ENCODE measurements at regions not wholly inside any gene's neighbourhood (a gene's known extent, or its start where the extent isn't known, plus 50 kb on each side); places are given as distances from the start of the nearest gene placed in this dataset.

DNA sequence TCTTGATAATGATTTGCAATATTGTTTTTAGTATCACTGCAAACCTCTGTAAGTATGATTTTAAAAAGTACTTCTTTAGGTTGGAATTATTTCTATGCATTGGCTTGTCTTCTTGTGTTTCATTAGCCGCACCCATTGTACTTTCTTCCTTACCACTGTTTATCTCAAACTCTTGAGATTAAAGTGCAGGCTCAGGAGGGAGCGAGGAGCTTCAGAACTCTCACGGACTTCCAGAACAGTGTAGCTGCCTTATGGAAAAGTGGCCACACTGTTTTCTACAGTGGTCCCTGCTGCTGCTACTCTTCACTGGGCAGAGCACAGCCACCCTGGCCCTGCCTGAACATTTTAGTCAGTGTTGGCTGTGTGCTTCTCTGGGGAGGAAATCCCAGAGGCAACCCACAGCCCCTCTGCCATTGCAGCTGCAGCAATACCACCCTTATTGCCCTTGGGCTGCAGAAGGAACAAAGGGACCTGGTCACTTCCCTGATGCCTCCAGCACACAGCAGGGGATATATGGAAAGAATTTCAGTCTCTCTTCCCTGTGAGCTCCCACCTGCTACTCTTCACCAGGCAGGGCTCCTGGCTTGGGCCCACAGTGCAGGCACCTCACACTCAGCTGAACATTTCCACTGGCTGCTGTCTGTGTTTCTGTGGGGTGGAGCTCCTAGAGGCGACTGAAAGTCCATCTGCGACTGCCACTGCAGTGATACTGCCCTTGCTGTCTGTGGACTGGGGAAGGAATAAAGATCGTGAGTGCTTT lies 91.7 kb upstream of the MAP3K4 start:
- DNase-seq: no peak

DNA sequence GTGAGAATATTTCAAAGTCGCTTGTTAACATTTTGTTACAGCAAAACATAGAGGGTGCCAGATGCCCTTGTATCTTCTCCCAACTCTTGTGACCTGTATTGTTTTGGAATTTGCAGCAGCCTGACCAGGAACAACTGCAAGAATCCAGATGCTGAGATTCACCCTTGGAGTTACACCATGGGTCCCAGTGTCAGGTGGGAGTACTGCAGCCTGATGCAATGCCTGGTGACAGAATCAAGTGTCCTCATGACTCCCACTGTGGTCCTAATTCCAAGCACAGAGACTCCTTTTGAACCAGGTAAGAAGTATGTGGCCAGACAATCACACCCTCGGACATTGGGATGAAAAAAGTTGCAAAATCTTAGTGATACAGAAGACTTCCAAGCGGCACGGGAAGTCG lies 79.6 kb upstream of the MAP3K4 start:
- no peak for DNase-seq

DNA sequence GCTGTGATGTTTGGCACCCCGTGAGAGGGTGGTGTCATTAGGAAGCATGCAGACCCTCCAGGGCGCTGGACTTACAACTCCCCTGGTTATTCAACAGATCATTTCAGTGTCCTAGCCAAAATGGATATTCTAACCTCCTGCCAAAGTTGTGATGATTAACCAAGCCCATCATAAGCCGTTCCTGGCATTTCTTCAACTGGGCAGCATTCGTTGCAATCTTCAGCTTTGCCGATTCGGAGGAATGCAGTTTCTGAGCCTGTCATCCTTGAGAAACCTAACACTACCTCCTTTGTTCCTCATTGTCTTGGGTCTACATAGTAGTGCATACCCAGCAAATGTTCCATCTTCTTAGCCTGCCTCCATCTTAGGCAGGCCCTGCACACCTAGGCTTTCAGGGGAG lies 79.2 kb upstream of the MAP3K4 start:
- DNase-seq: no peak

DNA sequence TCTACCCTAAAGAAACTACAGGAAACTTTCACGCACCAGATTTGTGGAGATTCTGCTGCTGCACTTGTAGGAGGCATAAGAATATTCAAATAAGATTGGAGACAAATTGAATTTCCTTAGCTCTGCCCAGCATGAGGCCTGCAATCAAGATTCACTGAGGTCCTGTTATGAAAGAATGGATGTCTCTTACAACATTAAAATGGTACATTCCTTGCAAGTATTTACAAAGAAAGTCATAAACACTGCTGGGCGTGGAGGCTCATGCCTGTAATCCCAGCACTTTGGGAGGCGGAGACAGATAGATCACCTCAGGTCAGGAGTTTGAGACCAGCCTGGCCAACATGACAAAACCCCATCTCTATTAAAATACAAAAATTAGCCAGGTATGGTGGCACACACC lies 74.0 kb upstream of the MAP3K4 start:
- DNase-seq: no peak

DNA sequence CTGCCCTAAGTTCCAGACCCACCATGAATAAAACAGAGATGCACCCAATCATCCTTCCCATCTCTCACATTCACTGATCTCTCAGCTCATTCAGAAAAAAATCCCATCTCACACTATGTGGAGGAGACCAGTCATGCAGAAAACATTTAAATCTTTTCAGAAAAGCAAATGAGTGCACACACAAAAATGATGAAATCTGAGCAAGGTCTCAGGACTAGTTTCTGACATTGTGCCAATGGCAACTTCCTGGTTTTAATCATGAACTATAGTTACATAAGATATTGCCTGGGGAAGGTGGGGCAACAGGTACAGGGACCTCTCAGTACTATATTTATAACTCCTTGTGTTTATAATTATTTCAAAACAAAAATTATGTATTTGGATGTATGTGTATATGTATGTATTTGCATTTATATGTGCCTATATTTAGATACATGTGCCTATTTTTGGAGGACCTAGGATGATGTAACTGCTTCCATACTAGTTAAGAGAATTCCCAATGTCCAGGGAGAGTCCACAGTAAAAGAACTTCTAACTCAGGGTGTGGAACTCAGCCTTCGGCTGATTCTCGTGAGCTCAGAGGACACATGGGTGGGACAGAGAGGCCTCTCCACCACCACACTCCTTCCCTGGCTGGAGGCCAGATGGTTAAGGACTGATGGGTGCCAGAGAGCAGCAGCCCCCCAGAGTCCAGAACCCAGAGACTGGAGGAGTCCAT lies 71.7 kb upstream of the MAP3K4 start:
- no peak for DNase-seq

DNA sequence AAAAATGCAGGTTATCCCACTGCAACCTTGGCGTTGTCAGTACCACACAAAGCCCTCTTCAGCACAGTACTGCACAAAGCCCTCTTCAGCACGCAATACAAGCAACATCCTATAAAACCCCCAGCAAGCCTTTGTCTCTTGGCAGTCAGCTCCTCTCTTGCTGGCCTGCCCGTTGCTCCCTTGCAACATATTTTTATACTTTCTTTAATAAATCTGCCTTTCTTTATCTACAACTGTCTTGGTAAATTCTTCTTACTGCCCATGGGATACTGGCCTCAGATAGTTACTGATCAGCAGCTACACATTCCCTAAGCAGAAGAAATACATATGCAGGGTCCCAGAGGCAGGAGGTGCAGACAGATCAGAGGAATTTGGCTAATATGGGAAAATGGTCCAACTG lies 70.5 kb upstream of the MAP3K4 start:
- no peak for DNase-seq

DNA sequence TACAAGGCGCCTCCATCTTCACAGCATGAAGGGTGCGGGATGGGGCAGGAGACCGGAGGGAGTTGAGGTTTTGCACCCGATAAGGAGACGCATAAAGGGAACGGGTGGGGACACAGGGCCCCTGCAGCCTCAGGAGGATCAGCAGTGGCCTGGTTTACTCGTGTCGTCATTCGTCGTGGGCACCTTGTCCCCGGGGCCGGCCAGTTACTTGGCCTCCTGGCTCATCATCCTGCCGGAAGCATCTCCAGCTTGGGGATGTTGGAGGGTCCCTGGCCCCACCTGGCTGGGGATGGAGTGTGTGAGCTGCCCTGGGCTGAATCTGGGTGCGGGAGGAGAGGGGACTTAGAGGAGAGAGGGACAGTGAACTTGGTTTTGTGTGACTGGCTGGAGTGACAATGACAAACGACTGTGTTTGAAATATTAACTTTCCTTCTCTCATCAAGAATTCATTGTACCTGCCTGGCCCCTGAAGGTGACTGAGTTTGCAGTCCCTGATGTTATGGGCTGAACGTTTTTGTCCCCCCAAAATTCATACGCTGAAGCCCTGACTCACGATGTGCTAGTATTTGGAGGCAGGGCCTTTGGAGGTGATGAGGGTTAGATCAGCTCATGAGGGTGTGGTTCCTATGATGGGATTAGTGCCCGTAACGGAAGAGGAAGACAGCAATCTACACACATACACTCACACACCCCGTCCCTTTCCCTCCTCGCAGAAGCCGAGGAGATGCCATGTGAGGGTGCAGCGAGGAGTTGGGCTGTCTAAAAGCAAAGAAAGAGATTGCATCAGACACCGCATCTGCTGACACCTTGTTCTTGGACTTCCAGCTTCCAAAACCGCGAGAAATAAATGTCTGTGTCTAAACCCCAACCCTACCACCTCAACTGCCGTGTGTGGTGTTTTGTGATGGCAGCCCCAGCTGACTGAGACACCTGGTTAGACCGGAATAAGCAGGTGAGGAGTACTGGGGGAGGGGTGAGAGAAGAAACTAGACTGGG lies 65.0 kb upstream of the MAP3K4 start:
- no peak for DNase-seq

DNA sequence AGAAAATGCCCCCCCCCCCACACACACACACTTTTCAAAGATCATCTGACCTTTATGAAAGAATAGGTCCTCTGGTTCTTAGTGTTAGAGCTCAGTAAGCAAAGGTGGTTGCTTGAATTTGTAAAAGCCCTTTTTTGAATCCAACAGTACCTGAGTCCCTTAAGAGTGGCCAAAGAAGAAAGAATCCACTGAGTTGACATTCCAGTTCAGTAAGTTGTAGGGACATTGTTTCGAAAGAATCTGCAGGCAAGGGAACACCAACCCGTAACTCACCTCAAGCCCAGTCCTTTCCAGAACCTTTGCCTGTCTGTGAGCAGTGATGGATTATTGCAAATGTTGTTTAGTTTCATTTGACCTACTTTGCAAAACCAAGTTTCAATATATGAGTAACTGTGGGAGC lies 64.2 kb upstream of the MAP3K4 start:
- no peak for DNase-seq

DNA sequence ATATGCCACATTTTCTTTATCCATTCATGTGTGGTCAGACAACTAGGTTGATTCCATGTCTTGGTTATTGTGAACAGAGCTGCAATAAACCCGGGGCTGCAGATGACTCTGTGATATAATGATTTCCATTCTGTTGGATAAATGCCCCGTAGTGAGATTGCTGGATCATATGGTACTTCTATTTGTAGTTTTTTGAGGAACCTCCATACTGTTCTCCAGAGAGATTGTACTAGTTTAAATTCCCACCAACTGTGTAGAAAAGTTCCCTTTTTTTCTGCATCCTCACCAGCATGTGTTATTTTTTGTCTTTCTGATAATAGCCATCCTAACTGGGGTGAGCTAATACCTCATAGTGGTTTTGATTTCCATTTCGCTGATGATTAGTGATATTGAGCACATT lies 62.2 kb upstream of the MAP3K4 start:
- no peak for DNase-seq

DNA sequence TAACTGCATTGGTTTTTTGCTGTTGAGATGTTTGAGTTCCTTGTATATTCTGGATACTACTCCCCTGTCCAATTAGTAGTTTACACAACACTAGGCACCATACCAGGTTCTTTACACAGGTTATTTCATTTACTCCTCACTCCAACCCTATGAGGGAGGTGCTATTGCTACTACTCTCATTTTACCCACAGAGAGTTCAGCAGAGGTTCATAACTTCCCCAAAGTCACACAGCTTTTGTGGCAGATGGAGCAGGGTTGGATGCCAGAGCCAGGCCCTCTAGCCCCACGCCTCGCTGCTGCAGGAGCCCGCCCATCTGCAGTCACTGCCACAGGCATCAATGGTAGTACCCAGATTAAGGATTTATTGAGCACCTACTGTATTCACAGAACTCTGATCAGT lies 61.7 kb upstream of the MAP3K4 start:
- DNase-seq: no peak

DNA sequence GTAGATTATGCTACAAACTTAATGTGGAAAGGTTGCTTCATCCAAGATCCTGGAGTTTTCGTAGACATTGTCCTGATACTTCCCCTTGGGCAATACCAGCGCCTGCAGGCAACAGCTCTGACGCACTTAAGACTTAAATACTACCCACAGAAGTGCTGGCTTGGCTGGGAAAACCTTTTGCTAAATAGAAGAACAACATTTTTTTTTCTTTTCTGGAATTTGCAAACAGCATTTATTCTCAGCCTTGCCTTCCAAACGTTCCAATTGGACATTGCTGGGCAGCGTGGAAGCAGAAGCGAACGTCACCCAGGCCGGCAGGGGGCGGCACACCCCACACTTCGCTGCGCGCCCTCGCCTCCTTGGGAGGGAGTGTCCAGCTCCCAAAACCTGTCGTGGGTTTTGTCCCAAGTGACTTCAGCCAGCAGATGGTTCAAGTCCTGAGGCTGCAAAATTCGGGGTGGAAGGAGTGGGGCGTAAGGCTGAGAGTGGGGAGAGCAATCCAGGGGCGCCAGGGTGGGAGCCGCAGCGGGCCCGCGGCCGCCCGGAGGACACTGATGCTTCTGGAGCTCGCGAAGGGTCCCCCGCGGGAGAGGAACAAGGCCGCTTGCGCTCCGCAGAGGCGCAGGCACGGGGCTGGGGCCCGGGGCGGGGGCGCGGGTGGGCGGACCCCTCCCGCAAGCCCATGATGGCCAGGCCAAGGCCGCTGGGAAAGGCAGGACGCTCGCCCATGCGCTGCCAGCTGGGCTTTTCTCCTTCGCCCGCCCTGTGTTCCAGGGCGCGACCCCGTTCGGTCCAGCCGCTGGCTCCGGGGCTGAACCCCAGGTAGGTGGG lies 60.8 kb upstream of the MAP3K4 start:
- DNase-seq: no peak

DNA sequence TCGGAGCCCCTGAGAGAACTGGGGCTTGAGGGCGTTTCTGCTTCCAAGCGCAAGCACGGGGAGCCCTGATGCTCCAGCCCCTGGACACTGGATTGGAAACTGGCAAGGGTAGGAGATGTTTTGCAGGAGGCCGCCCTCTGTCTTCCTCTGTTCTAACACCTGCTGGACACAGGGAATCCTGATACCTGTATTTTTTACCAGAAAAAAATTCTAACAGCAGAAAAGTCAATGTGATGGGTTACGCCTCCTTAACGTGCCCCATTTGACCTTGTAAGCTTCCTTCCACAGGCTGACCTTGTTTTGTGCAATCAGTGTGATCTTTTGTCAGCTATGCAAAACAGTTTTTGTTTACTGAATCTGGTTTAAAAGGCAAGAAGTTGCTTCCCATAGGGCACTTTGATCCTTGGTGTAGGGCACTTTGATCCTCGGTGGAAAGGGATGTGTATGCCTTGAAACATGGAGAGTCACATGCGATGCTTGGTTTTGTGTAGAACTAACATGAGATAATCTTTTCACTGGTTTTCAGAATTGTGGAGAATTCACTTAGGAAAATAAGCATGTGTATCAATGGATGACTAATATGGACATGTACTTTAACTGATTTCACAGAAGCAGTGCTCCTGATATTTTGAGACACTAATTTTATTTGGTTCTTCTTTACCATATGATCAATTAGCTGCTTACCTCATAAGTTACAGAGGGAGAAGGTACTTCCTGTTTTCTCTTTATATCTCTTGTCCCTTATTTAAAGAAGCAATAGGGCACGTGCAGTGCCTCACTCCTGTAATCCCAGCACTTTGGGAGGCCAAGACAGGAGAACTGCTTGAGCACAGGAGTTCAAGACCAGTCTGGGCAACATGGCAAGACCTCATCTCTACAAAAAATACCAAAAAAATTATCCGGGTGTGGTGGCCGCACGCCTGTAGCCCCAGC lies 59.9 kb upstream of the MAP3K4 start:
- DNase-seq: no peak

DNA sequence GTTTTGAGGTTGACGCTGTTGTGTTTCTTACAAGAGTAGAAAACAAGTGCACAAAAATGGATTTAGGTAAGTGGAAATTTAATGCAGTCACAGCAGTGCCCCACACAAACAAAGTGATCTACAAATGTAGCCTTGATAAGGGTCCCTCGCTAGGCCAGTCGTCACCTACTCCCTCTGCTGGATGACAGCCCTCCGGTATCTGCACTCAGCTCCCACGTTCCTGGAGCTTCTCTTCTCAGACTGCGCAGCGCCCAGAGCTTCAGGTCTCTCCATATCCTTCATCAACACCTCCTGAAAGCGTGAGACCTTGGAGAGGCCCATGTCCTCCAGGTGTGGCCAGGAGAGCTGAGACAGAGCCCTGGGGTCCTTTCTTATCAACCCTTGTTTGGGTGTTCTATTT lies 58.3 kb upstream of the MAP3K4 start:
- DNase-seq: no peak

DNA sequence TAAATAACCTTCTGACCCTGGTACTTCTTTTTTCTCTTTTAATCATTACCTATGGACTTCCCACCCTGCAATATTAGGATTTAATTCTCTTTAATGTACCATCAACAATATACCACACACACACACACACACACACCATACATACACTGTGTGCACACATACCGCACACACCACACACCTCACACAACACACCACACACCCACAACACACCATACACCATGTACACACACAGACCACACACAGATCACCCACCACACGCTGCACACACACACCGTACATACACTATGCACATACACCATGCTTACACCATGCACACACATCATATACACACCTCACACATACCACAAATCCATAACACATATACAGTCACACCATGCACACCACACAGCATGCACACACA lies 57.4 kb upstream of the MAP3K4 start:
- DNase-seq: no peak

DNA sequence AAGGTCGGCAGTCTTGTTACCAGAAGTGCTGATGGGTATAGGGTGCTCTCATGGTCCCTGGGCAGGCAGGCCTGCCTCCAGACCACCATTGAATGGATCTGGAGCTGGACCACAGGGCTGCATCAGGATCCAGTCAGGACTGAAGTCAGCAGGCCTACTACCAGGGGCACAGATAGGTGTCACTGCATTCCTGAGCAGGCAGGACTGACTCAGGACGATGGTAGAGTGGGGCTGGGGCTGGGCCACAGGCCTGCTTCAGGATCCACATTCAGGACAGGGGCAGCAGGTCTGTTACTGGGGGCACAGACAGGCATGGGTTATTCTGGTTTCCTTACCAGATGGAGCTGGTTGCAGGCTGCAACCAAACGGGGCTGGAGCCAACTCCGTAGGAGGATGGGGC lies 51.4 kb upstream of the MAP3K4 start:
- no peak for DNase-seq

Data from DMS 273 treated with DMSO at 0.1 percent for 48 hours (cell line).